Uterus (tissue), 3 donors: ENCODE measurements at regions not wholly inside any gene's neighbourhood (a gene's known extent, or its start where the extent isn't known, plus 50 kb on each side); places are given as distances from the start of the nearest gene placed in this dataset.

Source experiments
- DNase-seq, 2 donors: peaks; one replicate each; pipeline ENCODE4 v3.0.0-alpha.2; 2019 to 2020
- H3K27ac ChIP-seq, 2 donors: fragments of 200-600 bp; sonication (generic); 1 replicate in 1 of 2; 2 replicates in 1 of 2; pipeline ENCODE4 v1.5.1; 2016 to 2018
- H3K27me3 ChIP-seq, 2 donors: fragments of 200-600 bp; sonication (generic); one replicate each; pipeline ENCODE4 v1.5.1; 2018 to 2019; ENCODE audit warnings: control low read depth in 1 of 2
- H3K36me3 ChIP-seq, 2 donors: fragments of 200-600 bp; sonication (generic); one replicate each; pipeline ENCODE4 v1.5.1; 2019; ENCODE audit warnings: control low read depth in 1 of 2
- H3K4me1 ChIP-seq, 2 donors: fragments of 200-600 bp; sonication (generic); one replicate each; pipeline ENCODE4 v1.5.1; 2018 to 2019; ENCODE audit warnings: control low read depth in 1 of 2
- H3K4me3 ChIP-seq, 2 donors: fragments of 200-600 bp; sonication (generic); 1 replicate in 1 of 2; 2 replicates in 1 of 2; pipeline ENCODE4 v1.5.1; 2018 to 2019; ENCODE audit warnings: mild to moderate bottlenecking in 1 of 2
- H3K9me3 ChIP-seq, 2 donors: fragments of 200-600 bp; sonication (generic); one replicate each; pipeline ENCODE4 v1.5.1; 2019; ENCODE audit warnings: control low read depth in 1 of 2
- POLR2A ChIP-seq, 2 donors: fragments of 450-650 bp; IDR thresholded peaks; one replicate each; pipeline ENCODE4 v1.6.1; 2016; ENCODE audit warnings: antibody characterized with exemption in 2 of 2, mild to moderate bottlenecking in 1 of 2, moderate library complexity in 1 of 2
- intact Hi-C: fragments of 100-400 bp; cut with DNase I; formaldehyde crosslinking; loops from one replicate; pipeline ENCODE4 v1.15.1; 2023; ENCODE audit warnings: low total_unique reads
- TF ChIP-seq, protein P1 (sequence below), 4 experiments: fragments of 200-600 bp in 2 of 4; fragments of 450-650 bp in 2 of 4; sonication (generic) in 2 of 4; IDR thresholded peaks; one replicate each; pipeline ENCODE4 v1.5.1; 2016 to 2019; ENCODE audit warnings: antibody characterized with exemption in 4 of 4, mild to moderate bottlenecking in 2 of 4, moderate library complexity in 1 of 4
- donor health status: DM: yes; HTN: yes; CAD: no.

DNA sequence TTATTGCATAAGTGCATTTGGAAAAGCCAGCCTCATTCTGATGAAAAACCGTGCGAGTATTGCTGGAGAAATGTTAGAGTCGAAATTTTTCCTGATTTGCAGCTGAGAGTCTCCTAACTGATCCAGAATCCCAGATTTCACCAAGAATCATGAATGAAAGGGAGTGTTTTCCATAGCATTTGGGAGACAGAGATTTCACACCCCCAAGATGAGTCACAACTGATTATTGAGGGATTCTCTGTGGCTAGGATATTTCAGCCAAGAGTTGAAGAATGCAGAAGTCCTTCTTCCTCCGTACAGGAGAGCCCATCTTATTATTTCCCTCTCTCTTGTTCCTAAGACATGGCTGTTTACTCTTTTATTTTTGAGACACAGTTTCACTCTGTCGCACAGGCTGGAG is 82.2 kb upstream of the SALL4 start:
- Histone ChIP-seq H3K27me3 (no peaks in the 10 kb centered on the region), H3K27ac (no peak overlapping the region), H3K4me1 (no peaks in the 10 kb centered on the region), H3K36me3 (no peaks in the 10 kb centered on the region), H3K4me3 (no peak overlapping the region), H3K9me3 (no peaks in the 10 kb centered on the region)
- intact Hi-C loops, result no loop called here
- TF ChIP-seq, protein P1, sequence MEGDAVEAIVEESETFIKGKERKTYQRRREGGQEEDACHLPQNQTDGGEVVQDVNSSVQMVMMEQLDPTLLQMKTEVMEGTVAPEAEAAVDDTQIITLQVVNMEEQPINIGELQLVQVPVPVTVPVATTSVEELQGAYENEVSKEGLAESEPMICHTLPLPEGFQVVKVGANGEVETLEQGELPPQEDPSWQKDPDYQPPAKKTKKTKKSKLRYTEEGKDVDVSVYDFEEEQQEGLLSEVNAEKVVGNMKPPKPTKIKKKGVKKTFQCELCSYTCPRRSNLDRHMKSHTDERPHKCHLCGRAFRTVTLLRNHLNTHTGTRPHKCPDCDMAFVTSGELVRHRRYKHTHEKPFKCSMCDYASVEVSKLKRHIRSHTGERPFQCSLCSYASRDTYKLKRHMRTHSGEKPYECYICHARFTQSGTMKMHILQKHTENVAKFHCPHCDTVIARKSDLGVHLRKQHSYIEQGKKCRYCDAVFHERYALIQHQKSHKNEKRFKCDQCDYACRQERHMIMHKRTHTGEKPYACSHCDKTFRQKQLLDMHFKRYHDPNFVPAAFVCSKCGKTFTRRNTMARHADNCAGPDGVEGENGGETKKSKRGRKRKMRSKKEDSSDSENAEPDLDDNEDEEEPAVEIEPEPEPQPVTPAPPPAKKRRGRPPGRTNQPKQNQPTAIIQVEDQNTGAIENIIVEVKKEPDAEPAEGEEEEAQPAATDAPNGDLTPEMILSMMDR (IDR thresholded peaks at IDR 0.05), result no peak
- no peak for TF ChIP-seq POLR2A (IDR thresholded peaks at IDR 0.05)
- no peak for DNase-seq

GRCh38 chr20:51880188-51880587 is 77.9 kb upstream of the SALL4 start:
- Histone ChIP-seq H3K36me3 (no peaks in the 10 kb centered on the region), H3K27me3 (no peaks in the 10 kb centered on the region), H3K27ac (no peak overlapping the region), H3K9me3 (no peaks in the 10 kb centered on the region), H3K4me3 (no peak overlapping the region), H3K4me1 (no peaks in the 10 kb centered on the region)
- TF ChIP-seq, protein P1 (IDR thresholded peaks at IDR 0.05), result no peak
- TF ChIP-seq POLR2A (IDR thresholded peaks at IDR 0.05), result no peak
- intact Hi-C loops, result no loop called here
- DNase-seq, result no peak

- H3K27me3 ChIP-seq, result no peaks in the 10 kb centered on the region
- no peaks in the 10 kb centered on the region for H3K36me3 ChIP-seq
- no peaks in the 10 kb centered on the region for H3K9me3 ChIP-seq
- TF ChIP-seq, protein P1 (IDR thresholded peaks at IDR 0.05), result no peak
- no peak for TF ChIP-seq POLR2A (IDR thresholded peaks at IDR 0.05)
- H3K4me1 ChIP-seq, result no peaks in the 10 kb centered on the region
- no peak for DNase-seq
- no peak overlapping the region for H3K27ac ChIP-seq
- intact Hi-C loops, result no loop called here
- no peak overlapping the region for H3K4me3 ChIP-seq
These were observed 74.1 kb upstream of the SALL4 start for GRCh38 chr20:51876313-51876940.

GRCh38 chr20:51873652-51874051 is 71.3 kb upstream of the SALL4 start:
- no peak overlapping the region for H3K27ac ChIP-seq
- H3K27me3 ChIP-seq, result no peaks in the 10 kb centered on the region
- H3K9me3 ChIP-seq, result no peaks in the 10 kb centered on the region
- no peaks in the 10 kb centered on the region for H3K4me1 ChIP-seq
- intact Hi-C loops, result no loop called here
- TF ChIP-seq, protein P1 (IDR thresholded peaks at IDR 0.05), result no peak
- TF ChIP-seq POLR2A (IDR thresholded peaks at IDR 0.05), result no peak
- H3K36me3 ChIP-seq, result no peaks in the 10 kb centered on the region
- no peak for DNase-seq
- no peak overlapping the region for H3K4me3 ChIP-seq

- TF ChIP-seq, protein P1 (IDR thresholded peaks at IDR 0.05), result no peak
- TF ChIP-seq POLR2A (IDR thresholded peaks at IDR 0.05), result no peak
- Histone ChIP-seq H3K4me1 (no peaks in the 10 kb centered on the region), H3K27me3 (no peaks in the 10 kb centered on the region), H3K27ac (no peak overlapping the region), H3K36me3 (no peaks in the 10 kb centered on the region), H3K9me3 (no peaks in the 10 kb centered on the region), H3K4me3 (no peak overlapping the region)
- intact Hi-C loops, result no loop called here
- DNase-seq, result no peak
These were observed 69.6 kb upstream of the SALL4 start for GRCh38 chr20:51871943-51872342.
